Psoas muscle (tissue), 7 donors: ENCODE measurements at regions not wholly inside any gene's neighbourhood (a gene's known extent, or its start where the extent isn't known, plus 50 kb on each side); places are given as distances from the start of the nearest gene placed in this dataset.

ENCODE experiments used
- ATAC-seq, 4 donors: fragments of 200-7000 bp; cut with Tn5 transposase; one replicate each; pipeline ENCODE4 v1.9.1; 2020; ENCODE audit warnings: moderate library complexity in 3 of 4, mild to moderate bottlenecking in 2 of 4
- DNase-seq, 2 donors: peaks; one replicate each; pipeline ENCODE4 v3.0.0-alpha.2; 2020
- H3K27ac ChIP-seq: fragments of 200-600 bp; one replicate; pipeline ENCODE4 v1.8.0; 2022
- H3K27me3 ChIP-seq, 3 donors: fragments of 200-600 bp in 1 of 3; one replicate each; pipeline versions ENCODE4 v1.6.1 to v1.8.0; 2013 to 2022; ENCODE audit warnings: low read length in 2 of 3, mild to moderate bottlenecking in 2 of 3, moderate library complexity in 1 of 3; ENCODE audit not compliant: insufficient read depth in 3 of 3
- H3K36me3 ChIP-seq, 2 donors: fragments of 200-600 bp in 1 of 2; one replicate each; pipeline versions ENCODE4 v1.6.1 to v1.8.0; 2013 to 2022; ENCODE audit warnings: low read depth in 1 of 2, mild to moderate bottlenecking in 1 of 2, moderate library complexity in 1 of 2; ENCODE audit not compliant: insufficient read depth in 1 of 2
- H3K4me1 ChIP-seq: fragments of 200-600 bp; one replicate; pipeline ENCODE4 v1.8.0; 2022
- H3K4me3 ChIP-seq: fragments of 200-600 bp; one replicate; pipeline ENCODE4 v1.8.0; 2022; ENCODE audit warnings: mild to moderate bottlenecking
- H3K9me3 ChIP-seq: fragments of 200-600 bp; one replicate; pipeline ENCODE4 v1.8.0; 2022
- WGBS, 3 donors: extraction: QIAGEN DNeasy Blood & Tissue Kit; methylation state at CpG; one replicate each; pipeline versions ENCODE4 v1.1.6 to v1.1.7; 2013; 5-methylcytosine and 5-hydroxymethylcytosine counted together
- intact Hi-C, 2 donors: fragments of 100-400 bp; cut with DNase I; formaldehyde crosslinking; loops; one replicate each; pipeline versions ENCODE4 v1.11.0 to v1.14.2; 2022
- TF ChIP-seq, protein P1 (sequence below): fragments of 200-600 bp; IDR thresholded peaks from one replicate; pipeline ENCODE4 v1.8.0; 2022; ENCODE audit warnings: antibody characterized with exemption
- donor health status: healthy with polysubstance abuse.
- donor health status: DM: no; HTN: no; CAD: no; lungs with moderate emphysema.
- donor health status: Bipolar disorder and iron deficiency.
- donor health status: healthy.
- donor health status: DM: yes; HTN: yes; CAD: no.
- donor health status: DM: no; HTN: no; CAD: no.
- donor health status: DM: yes; HTN: yes; CAD: no.

DNA sequence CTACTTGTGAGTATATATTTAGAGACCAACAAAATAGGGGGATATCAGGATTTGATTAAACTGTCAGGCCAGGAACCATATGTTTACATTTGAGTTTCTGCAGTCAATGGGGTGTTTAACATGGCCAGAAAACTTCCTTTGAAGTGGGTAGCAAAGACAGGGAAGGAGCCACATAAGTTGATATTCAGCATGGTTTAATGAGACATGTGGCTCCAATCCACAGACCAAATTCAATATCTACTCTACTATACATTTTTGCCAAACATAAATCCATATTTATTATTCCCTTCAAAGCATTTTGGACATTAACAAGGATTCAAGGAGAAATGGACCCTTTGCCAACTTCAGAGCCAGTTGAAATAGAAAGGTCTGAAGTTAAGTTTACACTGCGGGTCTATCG lies 99.8 kb downstream of the TAF11L14 start:
- ATAC-seq = no peak

DNA sequence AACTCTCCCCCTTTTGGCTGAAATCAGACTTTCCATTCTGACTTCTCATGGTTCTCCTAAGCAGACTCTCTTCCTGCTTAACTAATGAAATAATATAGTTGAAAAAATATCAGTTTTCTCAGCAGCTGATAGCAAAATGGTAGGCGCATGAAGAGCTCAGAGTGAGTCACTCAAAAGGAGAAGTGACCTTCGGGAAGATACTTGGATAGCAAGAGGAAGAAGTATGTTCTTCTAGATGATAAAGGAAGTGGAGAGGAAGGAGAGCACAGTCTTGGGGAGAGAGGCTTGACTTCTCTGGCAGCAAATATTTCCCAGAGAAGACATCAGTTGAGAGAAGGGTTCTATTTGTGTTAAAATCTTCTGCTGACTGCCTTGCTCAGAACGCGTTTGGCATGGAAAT lies 101.5 kb downstream of the TAF11L14 start:
- DNase-seq = no peak
- intact Hi-C loops = no loop called here
- Histone ChIP-seq H3K36me3 (no peaks in the 10 kb centered on the region), H3K9me3 (no peaks in the 10 kb centered on the region), H3K4me1 (no peaks in the 10 kb centered on the region), H3K27me3 (no peaks in the 10 kb centered on the region), H3K4me3 (no peak overlapping the region), H3K27ac (no peak overlapping the region)
- no peak for ATAC-seq
- TF ChIP-seq, protein P1, sequence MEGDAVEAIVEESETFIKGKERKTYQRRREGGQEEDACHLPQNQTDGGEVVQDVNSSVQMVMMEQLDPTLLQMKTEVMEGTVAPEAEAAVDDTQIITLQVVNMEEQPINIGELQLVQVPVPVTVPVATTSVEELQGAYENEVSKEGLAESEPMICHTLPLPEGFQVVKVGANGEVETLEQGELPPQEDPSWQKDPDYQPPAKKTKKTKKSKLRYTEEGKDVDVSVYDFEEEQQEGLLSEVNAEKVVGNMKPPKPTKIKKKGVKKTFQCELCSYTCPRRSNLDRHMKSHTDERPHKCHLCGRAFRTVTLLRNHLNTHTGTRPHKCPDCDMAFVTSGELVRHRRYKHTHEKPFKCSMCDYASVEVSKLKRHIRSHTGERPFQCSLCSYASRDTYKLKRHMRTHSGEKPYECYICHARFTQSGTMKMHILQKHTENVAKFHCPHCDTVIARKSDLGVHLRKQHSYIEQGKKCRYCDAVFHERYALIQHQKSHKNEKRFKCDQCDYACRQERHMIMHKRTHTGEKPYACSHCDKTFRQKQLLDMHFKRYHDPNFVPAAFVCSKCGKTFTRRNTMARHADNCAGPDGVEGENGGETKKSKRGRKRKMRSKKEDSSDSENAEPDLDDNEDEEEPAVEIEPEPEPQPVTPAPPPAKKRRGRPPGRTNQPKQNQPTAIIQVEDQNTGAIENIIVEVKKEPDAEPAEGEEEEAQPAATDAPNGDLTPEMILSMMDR = no peak
- WGBS, 3 donors = 57 to 73% (median 65%) methylated on average over 4 of the region's 4 CpGs

More for the DNA sequence above, 99.8 kb downstream of the TAF11L14 start:
- Histone ChIP-seq H3K9me3 (no peaks in the 10 kb centered on the region), H3K4me3 (no peak overlapping the region), H3K4me1 (no peaks in the 10 kb centered on the region), H3K27ac (no peak overlapping the region), H3K36me3 (no peaks in the 10 kb centered on the region), H3K27me3 (no peaks in the 10 kb centered on the region)
- DNase-seq = no peak
- 71 to 87% (median 83%) methylated on average over 2 of the region's 2 CpGs for WGBS, 3 donors
- TF ChIP-seq, protein P1 = no peak
- intact Hi-C loops = no loop called here

DNA sequence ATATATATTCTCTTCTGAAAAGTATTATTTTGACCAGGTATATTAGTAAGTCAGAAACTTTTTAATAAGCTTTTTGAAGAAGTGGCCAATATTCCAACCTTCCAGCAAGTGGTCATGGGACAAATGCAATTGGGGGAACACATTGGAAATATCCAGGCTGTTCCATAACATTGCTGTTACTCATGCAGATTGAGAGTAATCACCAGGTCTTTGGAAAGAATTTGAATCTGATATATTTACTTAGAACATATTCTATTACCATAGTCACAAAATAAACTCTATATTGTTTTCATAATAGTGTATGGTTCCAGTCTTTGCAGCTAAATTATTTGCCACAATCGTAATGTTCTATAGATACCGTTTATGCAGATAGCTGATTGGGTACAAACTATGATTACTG lies 102.8 kb downstream of the TAF11L14 start:
- Histone ChIP-seq H3K4me3 (no peak overlapping the region), H3K9me3 (no peaks in the 10 kb centered on the region), H3K36me3 (no peaks in the 10 kb centered on the region), H3K4me1 (no peaks in the 10 kb centered on the region), H3K27me3 (no peaks in the 10 kb centered on the region), H3K27ac (no peak overlapping the region)
- DNase-seq = no peak
- WGBS, 3 donors = 93 to 96% (median 94%) methylated on average over 2 of the region's 2 CpGs
- TF ChIP-seq, protein P1 = no peak
- ATAC-seq = no peak
- intact Hi-C loops = no loop called here

DNA sequence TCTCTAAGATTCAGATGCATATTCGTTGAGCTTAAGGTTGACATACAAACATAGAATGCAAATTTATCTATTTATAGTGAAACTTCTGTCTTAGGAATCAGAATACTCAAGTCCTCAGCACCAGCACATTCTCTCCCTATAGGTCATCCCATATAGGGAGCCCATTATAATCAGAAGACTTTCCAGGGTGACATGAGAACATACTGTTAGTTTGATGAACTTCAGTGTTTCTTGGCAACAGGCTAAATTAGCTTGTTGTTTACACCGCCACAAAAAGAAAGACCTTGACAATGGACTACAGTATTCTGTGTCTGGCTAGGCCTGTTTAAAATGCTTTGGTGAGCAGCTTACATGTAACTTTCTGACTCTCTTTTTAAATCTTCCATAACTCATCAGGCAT lies 104.2 kb downstream of the TAF11L14 start:
- Histone ChIP-seq H3K27me3 (no peaks in the 10 kb centered on the region), H3K9me3 (no peaks in the 10 kb centered on the region), H3K4me3 (no peak overlapping the region), H3K36me3 (no peaks in the 10 kb centered on the region), H3K4me1 (no peaks in the 10 kb centered on the region), H3K27ac (no peak overlapping the region)
- ATAC-seq (no peak), DNase-seq (no peak)
- WGBS, 3 donors = 67 to 74% (median 73%) methylated on average over 2 of the region's 2 CpGs
- TF ChIP-seq, protein P1 = no peak
- intact Hi-C loops = no loop called here
